ENCODE measurements at regions not wholly inside any gene's neighbourhood (a gene's known extent, or its start where the extent isn't known, plus 50 kb on each side); places are given as distances from the start of the nearest gene placed in this dataset.
"Not testable (repeated sequence)": the region's sequence is repeated elsewhere in the genome, so short reads cannot be mapped to it uniquely, and the experiment has no call there.

GRCh38 chrX:7514871-7515599 is 327.9 kb upstream of the VCX start:
- no peak for DNase-seq

GRCh38 chrX:7512845-7513244 is 330.1 kb upstream of the VCX start:
- DNase-seq, result no peak

- DNase-seq, result no peak
Measured at GRCh38 chrX:7503251-7503650, 339.7 kb upstream of the VCX start.

- DNase-seq, result no peak
Measured at GRCh38 chrX:7500386-7500785, 342.6 kb upstream of the VCX start.

GRCh38 chrX:7486505-7486904 is 338.6 kb upstream of the PUDP start:
- no peak for DNase-seq

GRCh38 chrX:7485061-7485460 is 337.1 kb upstream of the PUDP start:
- DNase-seq, result no peak

GRCh38 chrX:7480721-7481120 is 332.8 kb upstream of the PUDP start:
- DNase-seq, result no peak

GRCh38 chrX:7462110-7462509 is 314.2 kb upstream of the PUDP start:
- no peak for DNase-seq

- not testable (repeated sequence) for DNase-seq
Measured at GRCh38 chrX:7461051-7461450, 313.1 kb upstream of the PUDP start.

GRCh38 chrX:7447801-7448499 is 300.0 kb upstream of the PUDP start:
- DNase-seq, result no peak

- DNase-seq, result no peak
Measured at GRCh38 chrX:7446815-7447214, 298.9 kb upstream of the PUDP start.

GRCh38 chrX:7444967-7445366 is 297.0 kb upstream of the PUDP start:
- DNase-seq, result no peak

- no peak for DNase-seq
Measured at GRCh38 chrX:7441586-7441985, 293.6 kb upstream of the PUDP start.

- no peak for DNase-seq
Measured at GRCh38 chrX:7435822-7436221, 287.9 kb upstream of the PUDP start.

- no peak for DNase-seq
Measured at GRCh38 chrX:7432901-7433300, 284.9 kb upstream of the PUDP start.

GRCh38 chrX:7420717-7421116 is 272.8 kb upstream of the PUDP start:
- DNase-seq, result no peak

GRCh38 chrX:7414753-7415152 is 266.8 kb upstream of the PUDP start:
- no peak for DNase-seq

- no peak for DNase-seq
Measured at GRCh38 chrX:7412840-7413239, 264.9 kb upstream of the PUDP start.

GRCh38 chrX:7409866-7410265 is 261.9 kb upstream of the PUDP start:
- DNase-seq, result no peak

- DNase-seq, result no peak
Measured at GRCh38 chrX:7399373-7399772, 251.4 kb upstream of the PUDP start.

GRCh38 chrX:7390441-7390840 is 242.5 kb upstream of the PUDP start:
- DNase-seq, result no peak

GRCh38 chrX:7389576-7389975 is 241.6 kb upstream of the PUDP start:
- no peak for DNase-seq

- DNase-seq, result no peak
Measured at GRCh38 chrX:7385131-7385530, 237.2 kb upstream of the PUDP start.

- no peak for DNase-seq
Measured at GRCh38 chrX:7378406-7378805, 230.5 kb upstream of the PUDP start.
